ENCODE measurements at regions not wholly inside any gene's neighbourhood (a gene's known extent, or its start where the extent isn't known, plus 50 kb on each side); places are given as distances from the start of the nearest gene placed in this dataset.

- Mint-ChIP-seq H3K4me1 (peaks cover 10 to 13% of the 10 kb centered on the region in 2 experiments), H3K36me3 (ENCODE audit: insufficient read depth in 1 of 3, low read depth in 3 of 3) (no peaks in the 10 kb centered on the region), H3K9me3 (no peaks in the 10 kb centered on the region), H3K4me3 (no peak overlapping the region), H3K27ac (no peak overlapping the region), H3K27me3 (ENCODE audit: low read depth) (peaks cover 4% of the 10 kb centered on the region)
- Histone ChIP-seq H3K23ac (ENCODE audit: insufficient read length, low read depth, low read length) (no peak overlapping the region), H3K79me1 (ENCODE audit: insufficient read depth, low read depth, low read length, poor library complexity, severe bottlenecking) (no peaks in the 10 kb centered on the region), H4K8ac (replicated peaks; ENCODE audit: insufficient read length, low read depth, low read length) (no peak overlapping the region), H2BK20ac (ENCODE audit: low read depth, low read length, poor library complexity, severe bottlenecking) (no peak overlapping the region), H3K4ac (ENCODE audit: low read depth, low read length) (no peak overlapping the region), H2AFZ (ENCODE audit: low read length) (no peak overlapping the region), H3T11ph (ENCODE audit: low read length) (no peak overlapping the region), H2BK12ac (ENCODE audit: insufficient read length, low read depth, low read length) (no peak overlapping the region), H4K20me1 (ENCODE audit: control insufficient read depth, insufficient read depth, insufficient read length) (no peaks in the 10 kb centered on the region), H3K27ac (ENCODE audit: insufficient read length, low read depth, low read length) (no peak overlapping the region), H2AK5ac (ENCODE audit: insufficient read length, low read length) (no peak overlapping the region), H3K9ac (ENCODE audit: extremely low read depth, insufficient read length, low read length) (no peak overlapping the region), H3K23me2 (ENCODE audit: insufficient read length, low read depth, low read length, poor library complexity, severe bottlenecking) (no peaks in the 10 kb centered on the region), H4K91ac (ENCODE audit: insufficient read length, low read depth, low read length) (no peak overlapping the region), H3K79me2 (ENCODE audit: insufficient read depth, low read length) (no peaks in the 10 kb centered on the region), H3K9me3 (ENCODE audit: control insufficient read depth, low read depth, low read length) (no peaks in the 10 kb centered on the region), H2BK120ac (ENCODE audit: low read depth, low read length, poor library complexity, severe bottlenecking) (no peak overlapping the region), H3K4me2 (ENCODE audit: insufficient read depth, insufficient read length, low read length) (no peak overlapping the region), H2BK5ac (ENCODE audit: insufficient read length, low read length) (no peak overlapping the region), H3K27me3 (ENCODE audit: insufficient read depth, low read length) (no peaks in the 10 kb centered on the region), H4K5ac (ENCODE audit: insufficient read length, low read depth, low read length) (no peak overlapping the region), H3K4me1 (ENCODE audit: insufficient read depth, low read length) (no peaks in the 10 kb centered on the region), H3K18ac (ENCODE audit: insufficient read length, low read depth, low read length) (no peak overlapping the region), H3K14ac (ENCODE audit: insufficient read depth, low read length) (no peak overlapping the region), H2BK15ac (ENCODE audit: low read depth, low read length) (no peak overlapping the region), H3K56ac (ENCODE audit: insufficient read length, low read depth, low read length) (no peak overlapping the region)
- no CpG with 5 or more reads among the region's 9 CpGs for WGBS (ENCODE audit: extremely low coverage, insufficient read length, low lambda C conversion rate)
- TF ChIP-seq CTCF (conservative IDR thresholded peaks at IDR 0.05), result no peak
- no peak for DNase-seq
These were observed 72.2 kb upstream of the STOX2 start for GRCh38 chr4:183832776-183833450.

Data from H9 (cell line).